HG02763 (cell line): ENCODE measurements at regions not wholly inside any gene's neighbourhood (a gene's known extent, or its start where the extent isn't known, plus 50 kb on each side); places are given as distances from the start of the nearest gene placed in this dataset.
"Not testable (repeated sequence)": the region's sequence is repeated elsewhere in the genome, so short reads cannot be mapped to it uniquely, and the experiment has no call there.

ENCODE experiments used
- ATAC-seq: cut with Tn5 transposase; IDR thresholded peaks from one replicate; pipeline ENCODE4 v1.9.1; 2021; ENCODE audit warnings: mild to moderate bottlenecking, moderate library complexity; ENCODE audit not compliant: unreplicated experiment

DNA sequence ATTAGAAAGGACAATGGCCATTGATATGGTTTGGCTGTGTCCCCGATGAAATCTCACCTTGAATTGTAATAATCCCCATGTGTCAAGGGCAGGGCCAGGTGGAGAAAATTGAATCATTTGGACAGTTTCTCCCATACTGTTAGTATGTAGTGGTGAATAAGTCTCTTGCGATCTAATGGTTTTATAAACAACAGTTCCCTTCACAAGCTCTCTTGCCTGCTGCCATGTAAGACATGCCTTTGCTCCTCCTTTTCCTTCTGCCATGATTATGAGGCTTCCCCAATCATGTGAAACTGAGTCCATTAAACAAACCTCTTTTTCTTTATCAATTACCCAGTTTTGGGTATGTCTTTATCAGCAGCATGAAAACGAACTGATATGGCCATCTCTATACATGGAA is 302.7 kb downstream of the SFMBT2 start:
- ATAC-seq: no peak

DNA sequence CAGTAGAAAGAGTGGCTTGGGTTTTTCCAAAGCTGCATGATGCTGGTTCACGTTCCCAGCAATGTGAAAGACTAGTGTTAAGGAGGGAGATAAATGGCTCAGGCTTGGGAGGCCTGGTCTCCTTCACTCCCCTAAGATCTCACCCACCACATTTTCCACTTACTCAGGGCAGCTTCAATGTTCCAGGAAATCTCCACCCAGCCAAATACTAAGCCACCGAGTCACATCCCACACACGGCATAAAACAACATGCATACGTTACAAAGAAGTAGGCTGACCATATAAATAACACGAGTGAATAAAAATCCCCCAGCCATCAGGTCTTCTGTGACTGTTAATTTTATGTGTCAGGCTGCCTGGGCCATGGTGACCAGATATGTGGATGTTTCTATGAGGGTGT is 303.5 kb downstream of the SFMBT2 start:
- ATAC-seq: no peak

DNA sequence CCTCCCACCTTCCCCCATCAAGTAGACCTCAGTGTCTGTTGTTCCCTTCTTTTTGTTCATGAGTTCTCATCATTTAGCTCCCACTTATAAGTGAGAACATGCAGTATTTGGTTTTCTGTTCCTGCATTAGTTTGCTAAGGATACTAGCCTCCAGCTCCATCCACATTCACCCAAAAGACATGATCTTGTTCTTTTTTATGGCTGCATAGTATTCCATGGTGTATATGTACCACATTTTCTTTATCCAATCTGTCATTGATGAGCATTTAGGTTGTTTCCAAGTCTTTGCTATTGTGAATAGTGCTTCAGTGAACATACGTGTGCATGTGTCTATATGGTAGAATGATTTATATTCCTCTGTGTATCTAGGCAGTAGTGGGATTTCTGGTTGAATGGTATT is 306.5 kb downstream of the SFMBT2 start:
- ATAC-seq: not testable (repeated sequence)

DNA sequence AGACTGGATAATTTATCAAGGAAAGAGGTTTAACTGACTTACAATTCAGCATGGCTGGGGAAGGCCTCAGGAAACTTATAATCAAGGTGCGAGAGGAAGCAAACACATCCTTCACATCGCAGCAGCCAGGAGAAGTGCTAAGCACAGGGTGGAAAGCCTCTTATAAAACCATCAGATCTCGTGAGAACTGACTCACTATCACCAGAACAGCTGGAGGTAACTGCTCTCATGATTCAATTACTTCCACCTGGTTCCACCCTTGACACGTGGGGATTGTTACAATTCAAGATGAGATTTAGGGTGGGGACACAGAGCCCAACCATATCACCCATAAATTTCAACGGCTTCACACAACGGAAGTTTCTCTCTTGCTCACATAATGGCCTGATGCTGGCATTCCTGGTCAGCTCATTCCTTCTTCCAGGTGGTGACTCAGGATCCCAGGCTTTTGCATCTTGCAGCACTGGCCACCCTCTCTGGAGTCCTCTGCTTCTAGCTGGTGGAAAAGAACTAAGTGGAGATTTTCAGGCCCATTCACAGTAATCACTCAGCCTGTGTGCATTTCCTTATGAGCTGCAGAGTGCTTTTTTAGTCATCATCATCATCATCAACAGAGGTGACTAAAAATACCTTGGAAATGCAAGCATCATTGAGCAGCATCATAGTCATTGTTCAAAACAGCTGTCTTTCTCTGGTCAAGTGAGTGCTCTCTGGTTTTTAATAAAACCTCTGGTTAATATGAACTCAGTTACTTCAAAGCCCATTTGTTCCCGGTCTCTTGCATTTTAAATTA is 308.1 kb downstream of the SFMBT2 start:
- ATAC-seq: no peak

DNA sequence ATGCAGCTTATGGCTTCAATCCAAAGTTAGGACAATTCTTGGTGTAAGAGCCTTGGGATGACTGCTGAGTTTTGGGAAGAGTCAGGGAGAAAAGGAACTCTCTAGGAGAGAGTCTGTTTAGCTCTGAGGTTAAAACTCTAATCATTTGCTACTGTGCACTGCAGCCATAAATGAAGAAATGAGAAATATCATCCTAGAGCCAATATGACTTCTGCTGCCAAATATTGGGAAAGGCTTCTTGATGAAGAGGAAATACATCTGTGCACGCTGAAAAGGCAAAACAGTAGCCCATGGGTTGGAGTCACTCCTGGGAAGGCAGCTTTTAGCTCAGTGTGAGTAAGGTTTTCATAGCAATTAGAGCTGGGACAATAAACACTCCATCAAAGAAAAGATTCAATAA is 308.8 kb downstream of the SFMBT2 start:
- ATAC-seq: no peak

DNA sequence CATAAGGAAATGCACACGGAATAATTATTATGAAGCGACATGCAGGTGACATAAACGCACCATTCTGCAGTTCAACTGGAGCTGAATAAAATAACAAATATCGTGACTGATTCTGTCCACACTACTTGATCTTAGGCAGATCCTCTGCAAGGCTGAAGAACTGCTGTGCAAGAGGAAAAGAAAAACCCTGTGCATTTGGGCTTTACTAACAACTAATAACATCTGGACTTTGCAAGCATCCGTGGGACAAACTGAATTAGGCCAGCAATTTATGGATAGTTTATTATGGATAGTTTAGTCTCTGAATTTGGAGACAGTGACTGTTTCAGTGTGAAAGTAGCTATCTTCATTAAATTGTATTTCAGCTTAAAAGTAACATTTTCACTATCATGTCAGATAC is 309.4 kb downstream of the SFMBT2 start:
- no peak for ATAC-seq

DNA sequence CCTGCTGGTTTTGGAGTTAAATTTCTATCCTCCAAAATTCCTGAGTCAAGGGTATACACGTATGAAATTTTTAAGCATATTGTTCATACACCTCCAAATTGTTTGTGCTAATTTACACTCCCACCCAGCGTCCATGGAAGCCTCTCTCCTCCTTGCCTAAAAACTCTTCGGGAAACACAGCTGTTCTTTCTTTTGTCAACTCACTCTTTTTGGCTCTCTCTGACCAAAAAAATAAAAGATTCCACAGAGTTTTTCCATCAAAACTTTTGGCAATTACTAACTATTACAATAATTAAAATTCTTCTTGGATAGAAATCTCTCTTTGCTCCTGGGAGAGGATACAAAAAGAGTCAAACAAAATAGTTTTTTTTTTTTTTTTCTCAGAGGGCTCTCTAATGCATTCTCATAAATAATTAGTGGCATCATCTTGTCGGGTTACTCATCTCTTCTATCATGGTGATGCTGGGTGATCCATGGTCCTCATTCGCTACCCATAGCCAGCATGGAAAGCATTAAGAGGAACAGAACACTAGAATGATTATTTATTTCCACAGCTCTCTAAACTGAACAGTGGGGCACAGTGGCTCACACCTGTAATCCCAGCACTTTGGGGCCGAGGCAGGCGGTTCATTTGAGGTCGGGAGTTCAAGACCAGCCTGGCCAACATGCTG is 310.7 kb downstream of the SFMBT2 start:
- no peak for ATAC-seq

DNA sequence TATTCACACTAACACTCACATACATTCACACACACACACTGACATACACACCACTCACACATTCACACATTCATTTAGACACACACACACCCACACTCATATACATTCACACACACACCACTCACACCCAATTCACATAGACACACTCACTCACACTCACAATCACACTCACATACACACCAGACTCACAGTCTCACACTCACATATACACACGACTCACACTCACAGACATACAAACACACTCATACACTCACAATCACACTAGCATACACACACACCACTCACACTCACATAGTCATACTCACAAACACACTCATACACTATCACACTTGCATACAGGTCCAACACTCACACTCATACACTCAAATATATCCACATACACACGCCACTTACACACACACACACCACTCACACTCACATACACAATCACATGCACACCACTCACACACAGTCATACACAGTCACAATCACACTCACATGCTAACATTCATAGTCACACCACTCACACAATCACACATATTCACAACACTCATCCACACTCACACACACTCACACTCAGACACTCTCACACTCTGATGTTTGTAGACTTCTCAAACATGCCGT is 312.6 kb downstream of the SFMBT2 start:
- ATAC-seq: no peak

DNA sequence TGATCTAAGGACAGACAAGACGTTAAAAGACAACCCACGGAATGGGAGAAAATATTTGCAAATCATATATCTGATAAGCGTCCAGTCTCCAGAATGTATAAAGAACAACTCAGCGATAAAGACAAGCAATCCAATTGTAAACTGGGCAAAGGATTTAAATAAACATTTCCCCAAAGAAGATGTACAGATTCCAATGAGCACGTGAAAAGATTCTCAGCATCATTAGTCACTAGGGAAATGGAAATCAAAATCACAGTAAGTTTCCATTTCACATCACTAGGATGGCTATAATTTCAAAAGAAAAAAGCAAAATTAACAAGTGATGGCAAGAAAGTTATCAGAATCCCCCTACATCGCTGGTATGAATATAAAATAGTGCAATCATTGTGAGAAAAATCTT is 316.1 kb downstream of the SFMBT2 start:
- no peak for ATAC-seq

DNA sequence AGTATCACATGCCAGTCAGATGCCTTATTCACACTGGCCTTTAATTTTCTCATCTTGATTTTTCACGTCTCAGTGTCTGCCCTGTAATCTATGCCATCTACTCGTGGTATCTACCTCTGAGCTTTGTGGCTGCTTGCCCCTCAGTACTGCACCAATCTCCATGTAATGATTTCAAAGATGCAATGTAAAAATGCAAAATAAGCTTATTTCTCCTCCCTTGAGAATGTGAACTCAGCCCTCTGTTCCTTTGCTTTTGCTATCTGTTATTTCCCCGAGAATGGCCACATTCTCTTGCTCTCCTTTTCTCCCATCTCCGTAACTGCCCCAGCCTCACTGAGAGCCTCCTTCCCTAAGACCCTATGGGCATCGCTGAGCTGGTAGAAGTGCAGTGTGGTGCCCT is 317.5 kb downstream of the SFMBT2 start:
- ATAC-seq: no peak

DNA sequence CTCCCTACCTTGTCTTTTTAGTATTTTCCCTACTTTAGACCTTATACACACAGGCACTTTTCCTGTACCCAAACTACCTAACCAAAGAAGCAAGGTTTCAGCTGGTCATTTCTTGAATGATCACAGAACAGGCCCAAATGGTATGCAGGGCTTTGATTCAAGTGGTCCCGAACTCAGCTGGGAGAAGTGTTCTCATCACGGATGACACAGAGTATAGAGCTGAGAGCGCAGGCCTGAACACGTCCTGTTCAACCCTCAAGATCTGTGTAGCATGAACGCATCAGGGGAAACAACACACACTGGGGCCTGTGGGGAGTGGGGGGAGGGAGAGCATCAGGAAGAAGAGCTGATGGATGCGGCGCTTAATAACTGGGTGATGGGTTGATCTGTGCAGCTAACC is 318.2 kb downstream of the SFMBT2 start:
- ATAC-seq: no peak

DNA sequence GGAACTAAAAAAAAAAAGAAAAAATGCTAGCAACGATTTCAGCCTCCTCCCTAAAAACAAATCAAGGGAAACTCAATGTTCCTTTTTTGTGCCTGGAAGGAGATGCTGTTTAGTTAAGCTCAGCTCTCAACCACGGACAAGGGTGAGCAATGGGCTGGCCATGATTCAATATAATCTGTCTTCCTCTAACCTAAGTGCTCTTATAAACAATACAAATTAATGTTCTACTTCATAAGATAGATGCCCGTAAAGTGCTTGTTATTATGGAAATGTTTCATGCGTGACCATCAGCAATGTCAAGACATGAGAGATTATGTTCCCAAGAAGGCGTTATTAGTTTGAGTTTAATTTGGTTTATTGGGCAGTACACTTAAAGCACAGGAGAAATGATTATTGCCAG is 320.3 kb downstream of the SFMBT2 start:
- ATAC-seq: no peak

DNA sequence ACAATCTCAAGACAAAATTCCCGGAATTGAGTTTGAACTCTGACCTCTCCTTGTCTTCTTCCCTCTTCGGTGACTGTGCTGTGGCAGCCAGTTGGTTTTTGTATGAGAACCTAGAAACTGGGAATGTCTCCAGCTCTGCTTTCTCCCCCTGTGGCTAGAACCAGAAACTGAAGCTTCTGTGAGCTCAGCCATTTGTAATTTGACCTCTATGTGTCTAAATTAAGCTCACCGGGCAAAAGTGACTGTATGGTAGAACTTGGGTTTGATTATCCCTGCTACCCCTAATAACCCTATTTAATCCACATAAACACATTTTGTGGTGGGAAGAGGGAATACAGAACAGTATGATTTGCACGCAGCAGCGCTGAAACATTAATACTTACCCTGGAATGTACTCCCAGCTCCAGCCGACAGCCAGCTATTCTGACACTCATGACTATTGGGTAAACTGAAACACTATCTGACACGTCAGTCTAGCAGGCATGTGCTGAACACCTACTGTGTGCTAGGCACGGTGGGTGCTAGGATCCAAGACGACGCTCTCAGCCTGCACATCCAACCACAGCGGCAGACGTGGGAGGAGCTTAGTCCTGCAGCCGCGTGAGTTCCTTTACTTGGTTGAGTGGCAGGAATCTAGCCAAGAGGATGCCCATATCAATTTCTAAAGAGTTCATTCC is 324.8 kb downstream of the SFMBT2 start:
- ATAC-seq: no peak

DNA sequence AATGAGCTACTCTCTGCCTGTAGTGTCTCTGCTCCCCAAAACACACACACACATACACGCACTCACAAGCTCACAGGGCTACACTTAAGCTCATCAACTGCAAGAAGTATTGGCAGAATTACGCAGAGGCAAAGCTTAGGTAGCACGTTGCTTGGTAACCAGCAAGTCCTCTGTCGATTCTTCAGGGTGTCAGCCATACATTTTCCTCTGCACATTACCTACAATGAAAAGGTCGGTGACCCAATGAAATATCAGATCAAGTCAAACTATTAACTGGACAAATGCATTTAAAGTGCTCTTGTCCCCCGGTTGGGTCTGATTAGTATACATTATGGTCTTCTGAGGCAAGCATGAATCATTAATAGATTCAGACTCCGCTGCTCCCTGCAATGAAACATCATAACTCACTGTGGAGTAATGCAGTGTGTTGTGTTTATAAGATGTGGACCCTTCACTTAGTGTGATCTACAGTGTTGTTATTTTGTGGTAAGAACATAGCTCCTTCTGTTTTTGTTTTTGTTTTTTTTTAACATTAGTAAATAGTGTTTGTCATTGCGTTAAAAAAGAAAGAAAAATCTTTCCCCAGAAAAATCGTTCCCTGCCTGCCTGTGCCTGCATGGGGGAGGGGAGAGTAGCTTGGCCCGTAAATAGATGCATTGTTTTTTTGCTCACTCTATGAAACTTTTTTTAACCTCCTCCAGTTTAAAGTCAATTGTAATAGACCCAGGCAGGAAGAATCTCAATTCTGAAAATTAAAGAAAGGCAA is 325.5 kb downstream of the SFMBT2 start:
- no peak for ATAC-seq

DNA sequence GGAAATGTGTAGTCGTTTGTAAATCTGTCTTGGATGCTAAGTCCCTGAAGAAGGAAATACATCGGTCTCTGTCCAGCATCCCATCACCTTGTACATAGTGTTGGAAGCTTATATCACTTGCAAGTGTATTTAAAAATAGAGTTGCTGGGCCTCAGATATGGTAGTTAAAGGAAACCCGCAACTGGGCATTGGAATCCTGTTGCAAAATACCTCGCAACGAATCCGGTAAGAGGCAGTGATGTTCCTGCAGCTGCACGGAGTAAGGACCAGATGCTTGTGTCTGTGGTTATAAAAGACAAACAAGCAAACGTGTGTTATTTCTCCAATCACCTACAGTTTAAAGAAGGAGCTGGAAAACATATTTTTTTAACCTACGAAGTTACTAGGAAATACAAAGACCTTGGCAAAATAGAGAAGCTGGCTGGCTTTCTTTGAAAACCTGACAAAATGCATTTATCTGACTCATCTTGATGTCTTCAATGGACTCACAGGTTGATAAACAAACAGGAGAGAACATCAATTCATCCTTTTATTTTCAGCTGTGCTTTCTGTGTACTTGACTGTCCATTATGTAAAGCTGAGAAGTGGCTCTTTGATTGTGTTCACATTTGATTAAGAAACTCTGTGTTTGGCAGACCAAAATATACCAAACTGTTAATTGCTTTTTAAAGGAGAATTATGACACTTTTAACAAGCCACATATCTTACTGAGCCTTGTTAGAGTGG is 326.4 kb downstream of the SFMBT2 start:
- ATAC-seq: no peak

DNA sequence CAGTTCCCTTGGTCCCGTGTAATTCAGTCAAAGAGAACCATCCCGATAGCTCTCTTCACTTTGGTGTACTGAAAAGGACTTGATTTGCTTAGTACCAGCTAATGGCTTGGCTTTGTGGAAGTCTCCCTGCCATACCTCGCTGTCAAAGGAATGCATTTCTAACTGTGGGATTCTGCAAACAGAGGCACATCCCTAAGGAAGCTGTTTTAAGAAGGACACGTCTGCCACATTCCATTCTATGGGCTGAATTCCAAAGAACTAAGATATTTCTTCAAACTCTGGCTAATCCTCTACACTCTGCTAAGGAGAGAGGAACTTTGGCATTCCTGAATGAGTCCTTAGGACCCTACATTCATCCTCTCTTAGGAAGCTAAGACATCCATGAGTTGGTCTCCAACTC is 327.9 kb downstream of the SFMBT2 start:
- ATAC-seq: no peak

DNA sequence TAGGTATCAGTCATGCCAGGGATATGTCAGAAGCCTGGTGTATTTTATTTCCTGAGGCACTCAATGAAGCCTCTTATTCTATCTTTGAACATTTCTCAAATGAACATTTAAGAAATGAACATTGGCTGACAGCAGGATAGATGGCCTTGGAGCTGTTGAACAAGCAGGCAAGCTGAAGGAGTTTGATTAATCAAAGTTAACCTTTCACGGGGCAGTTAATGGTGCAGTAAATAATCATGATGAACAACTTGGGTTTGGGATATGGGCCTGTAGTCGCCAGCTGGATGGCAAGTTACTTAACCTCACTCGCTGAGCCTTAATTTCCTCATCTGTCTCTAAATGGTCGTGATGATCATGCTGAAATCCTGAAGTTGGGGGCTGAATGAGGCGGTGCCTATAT is 333.0 kb downstream of the SFMBT2 start:
- no peak for ATAC-seq

DNA sequence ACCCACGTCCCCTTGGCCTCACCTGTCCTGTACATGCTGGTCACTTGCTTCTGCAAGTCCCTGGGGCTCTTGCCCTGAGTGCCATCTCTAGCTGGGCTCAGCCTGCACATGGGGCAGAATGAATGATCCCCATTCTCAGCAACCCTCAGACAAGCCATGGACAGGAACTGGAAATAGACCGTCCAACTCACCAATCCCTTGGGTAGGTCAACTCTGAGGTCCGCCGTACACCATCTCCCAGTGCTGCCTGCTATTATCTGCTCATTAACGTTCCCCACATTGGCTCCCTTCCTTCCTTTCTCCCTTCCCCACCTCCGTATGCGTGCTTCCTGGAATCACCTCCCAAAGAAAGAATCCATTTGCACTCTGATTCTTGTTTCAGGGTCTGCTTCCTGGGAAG is 335.0 kb downstream of the SFMBT2 start:
- no peak for ATAC-seq

DNA sequence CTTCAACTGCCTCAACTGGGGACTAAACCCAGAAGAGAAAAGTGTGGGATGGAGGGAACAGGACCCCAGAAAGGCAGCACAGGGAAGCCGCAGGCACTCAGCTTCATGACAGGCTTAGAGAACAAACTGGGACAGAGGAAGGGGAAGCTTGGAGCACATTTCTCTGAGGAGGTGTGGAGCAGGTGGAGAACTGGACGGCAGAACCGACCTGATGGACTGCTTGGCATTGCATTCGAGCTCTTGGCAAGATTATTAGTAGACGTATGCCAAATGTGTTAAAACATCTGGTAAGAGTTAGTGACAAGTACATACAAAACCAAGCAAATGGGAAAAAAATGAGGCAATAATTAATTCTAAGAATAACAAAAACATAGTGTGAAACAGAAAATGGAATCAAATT is 335.7 kb downstream of the SFMBT2 start:
- no peak for ATAC-seq

DNA sequence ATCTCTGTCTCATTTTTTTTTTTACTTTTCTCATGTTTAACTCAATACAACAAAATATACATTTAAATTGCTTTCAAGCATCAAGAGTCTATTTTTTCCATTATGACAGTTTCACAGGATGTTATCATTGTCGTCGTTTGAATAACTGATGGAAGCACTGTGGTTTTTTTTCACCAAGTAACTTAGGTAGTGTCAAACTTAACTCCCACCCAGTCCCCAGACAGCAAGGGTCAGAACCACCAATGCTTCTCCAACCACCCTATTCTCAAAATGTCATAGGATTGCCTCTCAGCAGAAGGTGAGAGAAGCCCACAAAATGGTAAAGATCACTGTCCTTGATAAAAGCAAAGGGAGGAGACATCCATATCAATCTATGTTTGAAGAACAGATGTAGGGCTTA is 339.4 kb downstream of the SFMBT2 start:
- no peak for ATAC-seq
